CD4-positive, alpha-beta T cell treated with Interferon alpha-2 for 1 hour (primary cell): ENCODE measurements at regions not wholly inside any gene's neighbourhood (a gene's known extent, or its start where the extent isn't known, plus 50 kb on each side); places are given as distances from the start of the nearest gene placed in this dataset.

Source experiments
- DNase-seq, 2 donors: peaks; one replicate each; pipeline ENCODE4 v3.0.0-alpha.2; 2020 to 2022

DNA sequence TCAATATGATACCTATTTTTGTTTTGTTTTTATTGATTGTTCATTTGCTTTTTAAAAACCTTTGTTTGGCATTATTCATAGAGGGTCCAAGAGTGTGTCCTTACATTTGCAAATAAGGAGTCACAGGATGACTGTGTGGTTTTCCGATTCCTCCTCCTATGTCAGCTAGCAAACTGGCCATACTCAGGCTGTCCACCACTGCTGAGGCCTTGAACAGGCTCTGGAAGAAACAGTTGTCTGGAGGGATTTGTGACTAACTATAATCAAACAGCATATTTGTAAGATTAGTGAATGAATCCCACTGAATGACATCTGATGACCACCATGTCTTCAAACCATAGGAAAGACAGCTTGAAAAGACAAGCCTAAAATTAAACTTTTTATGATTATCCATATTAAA lies 423.4 kb upstream of the ATP11B start:
- DNase-seq = no peak

DNA sequence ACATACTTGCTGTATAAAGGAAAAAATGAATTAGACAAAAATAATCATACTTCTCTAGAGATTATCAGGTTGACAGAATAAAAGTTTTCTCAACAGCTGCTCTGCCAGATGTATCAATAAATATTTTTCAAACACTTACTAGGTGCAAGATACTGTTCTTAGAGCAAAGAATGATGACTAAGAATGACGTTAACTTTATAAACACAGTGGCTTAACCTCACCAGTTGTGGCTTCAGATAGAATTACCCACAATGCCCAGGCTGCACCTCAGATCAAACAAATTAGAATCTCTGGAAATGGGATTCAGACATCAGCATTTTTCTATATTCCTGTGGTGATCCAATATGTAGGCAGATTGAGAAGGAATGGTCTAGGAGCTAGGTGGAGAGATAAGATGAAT lies 422.4 kb upstream of the ATP11B start:
- no peak for DNase-seq

GRCh38 chr3:182375916-182376315 lies 417.4 kb upstream of the ATP11B start:
- DNase-seq = no peak

- DNase-seq = no peak
Measured at GRCh38 chr3:182382112-182382857, 411.0 kb upstream of the ATP11B start.

DNA sequence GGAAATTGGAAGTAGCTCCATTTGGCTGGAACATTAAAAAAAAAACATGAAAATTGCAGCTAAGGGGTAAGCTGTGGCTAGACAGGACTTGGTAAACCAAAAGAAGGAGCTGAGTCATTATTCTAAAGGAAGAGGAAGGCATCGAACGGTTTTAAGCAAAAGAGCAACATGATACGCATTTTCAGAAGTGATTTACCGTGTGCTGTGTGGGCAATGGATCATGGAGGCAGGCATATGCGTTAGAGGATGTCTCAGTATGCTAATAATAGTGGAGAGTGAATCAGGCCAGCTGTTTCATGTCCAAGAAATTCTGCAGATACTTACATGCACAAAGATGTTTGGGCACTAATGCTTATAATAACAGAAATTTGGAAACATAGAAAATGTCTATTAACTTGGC lies 409.1 kb upstream of the ATP11B start:
- no peak for DNase-seq

DNA sequence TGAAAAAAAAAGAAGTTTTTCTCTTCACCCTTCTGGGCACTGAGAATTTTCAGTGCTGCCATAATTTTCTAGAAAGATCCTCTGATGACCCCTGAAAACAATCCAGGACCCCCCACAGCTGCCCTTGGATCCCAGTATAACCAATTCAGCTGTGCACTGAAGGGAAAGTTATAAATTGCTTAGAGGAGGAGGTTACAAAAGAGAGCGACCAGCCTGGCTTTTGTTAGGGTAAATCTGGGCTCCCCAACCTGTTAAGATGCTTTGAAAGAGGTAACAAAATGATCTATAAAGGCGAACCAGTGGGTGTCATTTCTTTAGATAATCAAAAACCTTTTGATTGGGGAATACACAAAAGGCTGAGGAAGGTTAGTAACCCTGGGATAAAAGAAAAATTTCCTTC lies 407.9 kb upstream of the ATP11B start:
- no peak for DNase-seq

GRCh38 chr3:182388506-182388905 lies 404.8 kb upstream of the ATP11B start:
- DNase-seq = no peak

DNA sequence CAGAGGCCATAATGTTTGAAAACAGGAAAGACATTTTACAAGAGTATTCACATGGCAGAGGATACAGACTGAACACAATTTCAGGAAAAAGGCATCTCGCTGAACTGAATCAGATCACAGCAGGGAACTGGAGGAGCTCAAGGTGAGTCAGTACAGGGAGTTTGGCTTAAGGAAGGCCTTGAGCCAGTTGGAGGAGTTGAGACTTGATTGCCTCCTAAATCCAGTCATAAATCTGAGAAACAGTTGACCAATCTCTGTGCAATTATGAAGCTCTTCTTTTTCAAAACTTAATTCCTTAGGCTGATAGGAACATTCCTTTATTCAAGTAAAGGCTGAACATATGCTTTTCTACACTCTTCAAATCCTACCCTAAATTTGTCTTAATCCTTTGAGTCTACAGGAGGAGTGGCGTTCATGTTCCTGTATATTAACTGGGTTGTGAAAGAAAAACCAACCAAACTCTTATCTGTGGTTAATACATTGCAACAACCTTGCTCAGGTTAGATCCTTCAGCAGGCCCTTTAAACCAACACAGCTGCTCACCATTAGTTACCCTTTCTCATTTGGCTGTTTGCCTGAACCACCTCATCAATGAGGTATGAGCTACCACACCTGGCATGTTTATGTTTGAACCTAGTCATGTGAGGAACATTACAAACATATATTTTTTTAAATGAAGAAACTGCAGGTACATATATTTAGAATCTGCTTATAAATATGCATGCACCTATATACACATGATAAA lies 404.1 kb upstream of the ATP11B start:
- DNase-seq = no peak

GRCh38 chr3:182390421-182390820 lies 402.9 kb upstream of the ATP11B start:
- no peak for DNase-seq

GRCh38 chr3:182392182-182392937 lies 400.9 kb upstream of the ATP11B start:
- DNase-seq = no peak

DNA sequence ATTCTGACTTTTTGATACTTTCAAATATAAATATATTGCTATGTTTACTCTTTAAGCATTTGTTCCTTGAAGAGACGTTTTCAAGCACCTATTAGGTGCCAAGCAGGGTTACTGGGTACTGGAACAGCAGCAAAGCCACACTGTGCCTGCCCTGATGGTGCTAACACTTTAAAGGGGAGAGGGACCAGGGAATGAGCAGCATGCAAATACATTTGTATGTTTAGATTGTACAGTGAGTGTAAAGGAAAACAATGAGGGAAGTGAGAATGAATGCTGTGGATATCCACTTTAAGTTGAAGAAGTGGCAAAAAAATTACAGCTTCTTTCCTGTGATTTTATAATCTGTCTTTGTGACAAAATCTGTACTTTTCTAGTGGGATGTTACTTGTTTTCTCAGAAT lies 400.2 kb upstream of the ATP11B start:
- no peak for DNase-seq

DNA sequence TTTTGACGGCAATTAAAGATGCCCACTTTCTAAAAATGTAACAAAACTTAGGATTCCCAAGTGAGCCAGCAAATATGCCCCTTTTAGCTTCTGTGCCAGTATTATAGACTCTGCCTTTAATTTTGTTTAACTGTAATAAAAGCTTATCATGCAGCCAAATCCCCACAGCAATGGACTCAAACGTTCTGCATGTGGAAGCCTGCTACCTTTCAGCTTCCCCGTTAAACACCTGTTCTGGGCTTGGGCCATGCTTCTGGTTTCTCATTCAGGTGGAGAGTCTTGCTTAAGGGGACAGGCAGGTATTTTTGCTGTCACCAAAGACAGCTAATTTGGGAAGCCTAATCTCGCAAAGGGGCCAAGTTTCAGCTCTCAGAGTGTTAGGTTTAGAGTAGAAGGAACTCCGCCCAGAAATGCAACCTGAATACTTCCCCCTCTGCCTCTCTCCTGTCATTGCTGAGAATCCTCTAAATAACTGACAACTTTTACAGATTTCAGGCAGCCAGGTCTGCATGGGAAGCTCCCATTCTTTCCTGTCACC lies 399.4 kb upstream of the ATP11B start:
- DNase-seq = no peak

DNA sequence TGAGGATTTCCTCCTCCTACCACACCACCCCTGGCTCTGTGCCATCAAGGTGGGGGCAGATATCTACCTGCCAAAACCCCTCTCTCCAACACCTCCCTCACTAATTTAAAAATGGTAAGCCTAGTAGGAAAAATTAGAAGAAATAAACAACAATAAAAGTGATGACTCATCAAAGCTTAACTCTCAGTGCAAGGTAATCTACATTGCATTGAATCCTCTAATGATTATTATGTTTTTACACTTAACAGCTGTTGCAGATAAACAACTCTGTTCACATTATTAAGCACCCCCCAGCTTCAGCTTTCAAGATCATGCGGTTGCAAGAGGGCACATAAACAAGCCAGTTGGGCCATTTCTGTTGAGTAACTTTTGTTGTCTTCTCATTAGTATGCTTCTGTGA lies 396.1 kb upstream of the ATP11B start:
- no peak for DNase-seq

- DNase-seq = no peak
Measured at GRCh38 chr3:182399978-182400737, 393.1 kb upstream of the ATP11B start.

DNA sequence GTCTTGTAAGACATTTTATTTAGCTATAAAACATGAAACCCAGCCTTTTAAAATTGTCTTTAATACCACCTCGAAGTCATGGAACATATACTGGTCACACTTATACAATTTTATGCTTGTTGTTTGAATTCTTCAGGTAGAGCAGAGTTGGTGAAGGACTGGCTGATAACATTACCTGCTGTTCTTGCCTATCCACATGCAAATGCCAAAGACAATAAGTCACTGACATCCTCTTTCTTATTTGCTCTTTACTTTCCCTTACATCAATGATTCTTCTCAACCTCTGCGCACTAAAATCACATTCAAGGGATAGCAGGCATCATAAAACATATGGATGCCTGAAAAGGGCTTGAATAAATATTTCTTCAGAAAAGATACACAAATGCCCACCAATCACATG lies 392.5 kb upstream of the ATP11B start:
- no peak for DNase-seq

GRCh38 chr3:182404031-182404430 lies 389.3 kb upstream of the ATP11B start:
- DNase-seq = no peak

- no peak for DNase-seq
Measured at GRCh38 chr3:182405759-182406158, 387.5 kb upstream of the ATP11B start.

- DNase-seq = no peak
Measured at GRCh38 chr3:182406786-182407185, 386.5 kb upstream of the ATP11B start.

DNA sequence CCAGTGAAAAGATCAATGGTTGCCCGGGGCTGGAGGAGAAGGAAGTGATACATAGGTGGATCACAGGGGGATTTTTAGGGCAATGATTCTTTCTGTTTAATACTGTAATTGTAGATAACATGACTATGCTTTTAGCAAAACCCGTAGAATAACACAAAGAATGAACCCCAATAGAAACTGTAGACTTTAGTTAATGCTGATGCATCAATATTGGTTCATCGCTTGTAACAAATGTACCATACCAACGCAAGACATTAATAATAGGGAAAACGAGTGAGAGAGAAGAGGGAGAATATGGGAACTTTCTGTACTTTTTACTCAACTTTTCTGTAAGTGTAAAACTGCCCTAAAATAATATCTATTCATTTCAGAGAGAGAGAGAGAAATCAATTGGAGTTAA lies 383.3 kb upstream of the ATP11B start:
- no peak for DNase-seq

DNA sequence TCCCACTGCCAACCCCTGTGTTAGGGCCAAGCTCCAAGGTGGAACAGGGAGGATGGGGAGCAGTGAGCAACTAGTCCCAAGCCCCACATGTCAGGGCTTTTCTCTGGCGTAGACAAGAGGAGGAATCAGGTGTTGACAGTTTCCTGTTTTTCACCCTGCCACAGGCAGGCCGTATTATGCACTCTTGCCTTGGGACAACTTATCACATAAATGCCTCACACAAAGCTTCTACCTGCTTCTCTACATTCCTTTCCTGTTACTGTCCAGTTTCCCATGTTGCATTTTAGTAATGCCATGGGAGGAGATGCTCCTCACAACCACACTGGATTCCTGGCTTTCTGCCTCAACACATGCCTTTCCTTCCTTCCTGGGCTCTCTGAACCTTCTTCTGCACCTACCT lies 381.2 kb upstream of the ATP11B start:
- no peak for DNase-seq

DNA sequence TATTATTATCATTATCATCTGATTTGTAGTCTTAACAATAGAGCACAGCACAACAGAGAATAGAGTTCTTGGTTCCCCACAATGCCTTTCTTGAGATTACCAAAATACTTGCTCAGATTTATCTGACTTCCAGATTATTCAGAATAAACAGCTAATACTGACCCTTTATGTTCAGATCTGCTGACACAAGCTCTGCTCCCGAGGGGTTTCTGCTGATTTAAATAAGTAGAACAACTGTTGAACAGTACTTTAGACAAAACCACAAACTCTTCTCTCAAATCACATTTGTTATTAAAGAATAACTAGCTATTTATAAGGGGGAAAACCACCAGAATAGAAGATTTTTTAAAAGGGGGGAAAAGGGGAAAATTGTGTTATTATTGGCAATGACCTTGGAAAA lies 380.2 kb upstream of the ATP11B start:
- DNase-seq = no peak

- DNase-seq = no peak
Measured at GRCh38 chr3:182413682-182414081, 379.6 kb upstream of the ATP11B start.

DNA sequence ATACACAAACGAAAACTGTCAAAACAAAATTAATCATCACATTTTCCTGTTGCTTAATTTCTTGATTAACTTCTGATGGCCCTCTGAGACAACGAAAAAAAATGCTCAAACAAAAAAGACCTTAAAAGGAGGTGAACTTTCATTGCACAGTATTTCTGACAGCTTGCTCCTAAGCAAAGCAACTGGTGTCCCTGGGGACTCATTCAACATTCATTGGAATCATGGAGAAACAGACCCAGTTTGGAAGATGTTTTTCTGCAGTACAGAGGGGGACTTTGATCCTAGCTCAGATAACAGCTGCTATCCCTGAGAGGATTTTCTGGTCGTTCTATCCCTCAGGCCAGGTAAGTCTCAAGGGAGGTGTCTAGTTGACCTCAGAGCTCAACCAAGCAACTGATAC lies 378.7 kb upstream of the ATP11B start:
- DNase-seq = no peak
